ENCODE measurements at regions not wholly inside any gene's neighbourhood (a gene's known extent, or its start where the extent isn't known, plus 50 kb on each side); places are given as distances from the start of the nearest gene placed in this dataset.

- Histone ChIP-seq H3K9me3 (no peaks in the 10 kb centered on the region), H3K4me3 (no peak overlapping the region), H3K4me1 (no peaks in the 10 kb centered on the region), H3K27ac (no peak overlapping the region), H3K27me3 (ENCODE audit: insufficient read depth in 3 of 3, low read length in 2 of 3) (no peaks in the 10 kb centered on the region), H3K36me3 (ENCODE audit: insufficient read depth in 1 of 2, low read depth in 1 of 2) (no peaks in the 10 kb centered on the region)
- TF ChIP-seq CTCF (IDR thresholded peaks at IDR 0.05) = no peak
- intact Hi-C loops (cut with DNase I) = no loop called here
- ATAC-seq = no peak
- DNase-seq = no peak
Observed at GRCh38 chr4:37745946-37746345, 59.8 kb upstream of the RELL1 start.

- Histone ChIP-seq H3K27ac (no peak overlapping the region), H3K4me1 (no peaks in the 10 kb centered on the region), H3K27me3 (ENCODE audit: insufficient read depth in 3 of 3, low read length in 2 of 3) (no peaks in the 10 kb centered on the region), H3K9me3 (no peaks in the 10 kb centered on the region), H3K36me3 (ENCODE audit: insufficient read depth in 1 of 2, low read depth in 1 of 2) (no peaks in the 10 kb centered on the region), H3K4me3 (no peak overlapping the region)
- intact Hi-C loops (cut with DNase I) = no loop called here
- no peak for ATAC-seq
- DNase-seq = no peak
- WGBS, 3 donors = 40 to 71% (median 44%) methylated on average over 1 of the region's 1 CpG
- no peak for TF ChIP-seq CTCF (IDR thresholded peaks at IDR 0.05)
Observed at GRCh38 chr4:37742149-37742548, 56.0 kb upstream of the RELL1 start.

- DNase-seq (no peak), ATAC-seq (no peak)
- H3K4me3 ChIP-seq = no peak overlapping the region
- WGBS, 3 donors = 96% methylated on average over 4 of the region's 4 CpGs
- TF ChIP-seq CTCF (IDR thresholded peaks at IDR 0.05) = no peak
- no peaks in the 10 kb centered on the region for H3K36me3 ChIP-seq (ENCODE audit: insufficient read depth in 1 of 2, low read depth in 1 of 2)
- H3K27me3 ChIP-seq (ENCODE audit: insufficient read depth in 3 of 3, low read length in 2 of 3) = no peaks in the 10 kb centered on the region
- intact Hi-C loops (cut with DNase I) = no loop called here
- H3K9me3 ChIP-seq = no peaks in the 10 kb centered on the region
- H3K27ac ChIP-seq = no peak overlapping the region
- no peaks in the 10 kb centered on the region for H3K4me1 ChIP-seq
Observed at GRCh38 chr4:37741564-37741963, 55.4 kb upstream of the RELL1 start.

GRCh38 chr4:37740546-37740945 lies 54.4 kb upstream of the RELL1 start:
- Histone ChIP-seq H3K27me3 (ENCODE audit: insufficient read depth in 3 of 3, low read length in 2 of 3) (no peaks in the 10 kb centered on the region), H3K4me3 (no peak overlapping the region), H3K9me3 (no peaks in the 10 kb centered on the region), H3K27ac (no peak overlapping the region), H3K4me1 (no peaks in the 10 kb centered on the region), H3K36me3 (ENCODE audit: insufficient read depth in 1 of 2, low read depth in 1 of 2) (no peaks in the 10 kb centered on the region)
- intact Hi-C loops (cut with DNase I) = no loop called here
- DNase-seq = no peak
- no peak for TF ChIP-seq CTCF (IDR thresholded peaks at IDR 0.05)
- no peak for ATAC-seq
- 40 to 68% (median 48%) methylated on average over 5 of the region's 5 CpGs for WGBS, 3 donors

- H3K4me3 ChIP-seq = no peak overlapping the region
- no peak overlapping the region for H3K27ac ChIP-seq
- 93 to 96% (median 94%) methylated on average over 4 of the region's 4 CpGs for WGBS, 3 donors
- H3K9me3 ChIP-seq = no peaks in the 10 kb centered on the region
- H3K4me1 ChIP-seq = no peaks in the 10 kb centered on the region
- intact Hi-C loops (cut with DNase I) = no loop called here
- TF ChIP-seq CTCF (IDR thresholded peaks at IDR 0.05) = no peak
- no peaks in the 10 kb centered on the region for H3K36me3 ChIP-seq (ENCODE audit: insufficient read depth in 1 of 2, low read depth in 1 of 2)
- DNase-seq = no peak
- H3K27me3 ChIP-seq (ENCODE audit: insufficient read depth in 3 of 3, low read length in 2 of 3) = no peaks in the 10 kb centered on the region
- no peak for ATAC-seq
Observed at GRCh38 chr4:37737466-37737865, 51.3 kb upstream of the RELL1 start.
